Stimulated activated CD4-positive, alpha-beta T cell treated with anti-CD3 and anti-CD28 coated beads, TNF-alpha, amount 100 ng/mL, for 48 hours (primary cell): ENCODE measurements at regions not wholly inside any gene's neighbourhood (a gene's known extent, or its start where the extent isn't known, plus 50 kb on each side); places are given as distances from the start of the nearest gene placed in this dataset.

Experiments
- DNase-seq, 3 donors: peaks; one replicate each; pipeline ENCODE4 v3.0.0-alpha.2; 2020; ENCODE audit warnings: low read depth in 3 of 3

DNA sequence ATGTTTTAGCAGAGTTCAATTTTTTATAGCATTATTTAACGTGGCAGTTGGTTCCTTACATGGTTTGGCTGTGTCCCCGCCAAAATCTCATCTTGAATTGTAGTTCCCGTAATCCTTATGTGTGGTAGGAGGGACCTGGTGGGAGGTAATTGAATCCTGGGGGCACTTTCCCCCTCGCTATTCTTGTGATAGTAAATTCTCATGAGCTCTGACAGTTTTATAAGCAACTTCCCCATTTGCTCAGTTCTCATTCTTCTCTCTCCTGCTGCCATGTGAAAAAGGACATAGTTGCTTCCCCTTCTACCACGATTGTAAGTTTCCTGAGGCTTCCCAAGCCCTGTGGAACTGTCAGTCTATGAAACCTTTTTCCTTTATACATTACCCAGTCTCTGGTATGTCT, 329.5 kb downstream of the GRIA2 start:
- DNase-seq: no peak

GRCh38 chr4:157527954-157528353, 307.4 kb downstream of the GRIA2 start:
- no peak for DNase-seq

GRCh38 chr4:157521906-157522305, 301.4 kb downstream of the GRIA2 start:
- no peak for DNase-seq

DNA sequence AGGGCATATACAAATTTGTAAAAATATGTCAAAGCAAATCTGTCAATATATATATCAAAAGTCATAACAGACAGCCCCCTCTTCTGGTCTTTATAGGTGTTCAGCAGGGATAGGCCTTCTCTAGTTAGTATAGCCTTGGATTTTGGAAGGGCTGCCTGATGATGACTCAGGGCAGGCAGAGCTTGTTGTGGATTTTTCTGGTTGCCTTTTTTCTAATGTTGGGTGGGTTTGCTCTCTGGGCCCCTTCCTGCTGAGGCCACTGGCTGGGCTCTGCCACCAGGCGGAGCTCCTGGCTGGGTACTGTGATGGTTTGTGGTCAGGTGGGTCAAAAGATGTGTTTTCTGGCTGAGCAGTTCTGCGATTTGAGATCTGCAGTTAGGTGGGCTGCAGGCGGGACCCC, 294.2 kb downstream of the GRIA2 start:
- DNase-seq: no peak

- no peak for DNase-seq
Observed at GRCh38 chr4:157509341-157509740, 288.8 kb downstream of the GRIA2 start.

GRCh38 chr4:157502656-157503055, 282.1 kb downstream of the GRIA2 start:
- no peak for DNase-seq

- DNase-seq: no peak
Observed at GRCh38 chr4:157459785-157460184, 239.3 kb downstream of the GRIA2 start.

DNA sequence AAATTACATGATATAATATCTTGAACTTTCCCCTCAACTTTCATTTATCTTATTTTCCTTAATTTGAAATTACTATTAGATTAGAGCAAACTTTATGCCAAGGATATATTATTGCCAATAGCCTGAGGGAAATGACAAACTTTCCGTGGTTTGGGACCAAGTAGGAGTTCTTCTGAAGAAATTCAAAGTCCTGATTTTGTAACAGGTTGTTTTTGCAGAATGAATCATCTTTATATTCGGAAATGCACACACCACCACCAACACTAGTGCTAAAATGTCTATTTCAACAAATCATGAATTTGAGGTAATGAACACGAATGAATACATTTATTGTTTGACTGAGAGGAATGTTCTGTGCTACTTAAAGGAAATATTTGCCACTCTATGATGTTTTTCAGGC, 226.7 kb downstream of the GRIA2 start:
- no peak for DNase-seq

DNA sequence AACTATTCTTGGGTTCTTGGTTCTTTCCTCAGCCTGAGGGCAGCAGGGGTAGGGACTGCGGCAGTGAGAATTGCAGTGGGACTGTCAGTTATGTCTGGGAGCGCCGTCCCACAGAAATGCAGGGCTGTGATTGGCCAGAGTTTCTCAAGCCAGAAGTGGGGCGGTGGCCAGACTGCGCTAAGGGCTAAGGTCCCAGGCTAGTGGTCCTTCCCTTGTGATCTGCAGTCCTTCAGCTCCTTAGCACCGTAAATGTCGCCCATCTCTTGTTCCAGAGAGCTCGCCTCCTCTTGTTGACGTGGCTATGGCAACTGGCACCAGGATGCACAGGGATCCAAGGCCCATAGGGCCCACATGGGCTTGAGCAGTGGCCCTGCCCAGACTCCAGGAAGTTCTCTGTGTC, 223.5 kb downstream of the GRIA2 start:
- no peak for DNase-seq

GRCh38 chr4:157443537-157443936, 223.0 kb downstream of the GRIA2 start:
- DNase-seq: no peak

GRCh38 chr4:157425897-157426296, 205.4 kb downstream of the GRIA2 start:
- DNase-seq: no peak

GRCh38 chr4:157423526-157424020, 203.0 kb downstream of the GRIA2 start:
- DNase-seq: no peak

- DNase-seq: no peak
Observed at GRCh38 chr4:157421365-157421764, 200.8 kb downstream of the GRIA2 start.
